Mucosa of rectum (tissue), 2 donors: ENCODE measurements at regions not wholly inside any gene's neighbourhood (a gene's known extent, or its start where the extent isn't known, plus 50 kb on each side); places are given as distances from the start of the nearest gene placed in this dataset.

Experiments used
- H3K27ac ChIP-seq, 2 donors: one replicate each; pipeline ENCODE4 v1.7.0; 2013; ENCODE audit warnings: inconsistent platforms in 2 of 2, low read depth in 2 of 2, low read length in 2 of 2
- H3K27me3 ChIP-seq, 2 donors: one replicate each; pipeline ENCODE4 v1.7.0; 2013; ENCODE audit warnings: low read length in 2 of 2; ENCODE audit not compliant: control insufficient read depth in 2 of 2, insufficient read depth in 2 of 2
- H3K36me3 ChIP-seq, 2 donors: one replicate each; pipeline ENCODE4 v1.7.0; 2013; ENCODE audit warnings: low read length in 2 of 2; ENCODE audit not compliant: control insufficient read depth in 2 of 2, insufficient read depth in 2 of 2
- H3K4me1 ChIP-seq, 2 donors: one replicate each; pipeline ENCODE4 v1.7.0; 2013; ENCODE audit warnings: low read length in 2 of 2, mild to moderate bottlenecking in 1 of 2; ENCODE audit not compliant: control insufficient read depth in 2 of 2, insufficient read depth in 2 of 2
- H3K4me3 ChIP-seq, 2 donors: one replicate each; pipeline ENCODE4 v1.7.0; 2013; ENCODE audit warnings: low read length in 2 of 2
- H3K9ac ChIP-seq, 2 donors: one replicate each; pipeline ENCODE4 v1.7.0; 2013; ENCODE audit warnings: low read length in 2 of 2, low read depth in 1 of 2, mild to moderate bottlenecking in 1 of 2
- H3K9me3 ChIP-seq, 2 donors: one replicate each; pipeline ENCODE4 v1.7.0; 2013; ENCODE audit warnings: low read length in 2 of 2; ENCODE audit not compliant: control insufficient read depth in 2 of 2
- donor health status: healthy.
- donor health status: Normal muscosa, but diverticular disease.

- H3K9ac ChIP-seq: no peak overlapping the region
- H3K27me3 ChIP-seq: no peaks in the 10 kb centered on the region
- H3K4me3 ChIP-seq: no peak overlapping the region
- H3K36me3 ChIP-seq: no peaks in the 10 kb centered on the region
- no peaks in the 10 kb centered on the region for H3K9me3 ChIP-seq
- H3K4me1 ChIP-seq: no peaks in the 10 kb centered on the region
- no peak overlapping the region for H3K27ac ChIP-seq
These were observed 355.3 kb downstream of the TOX3 start for GRCh38 chr16:52191531-52192134.

- Histone ChIP-seq H3K4me1 (no peaks in the 10 kb centered on the region), H3K27me3 (no peaks in the 10 kb centered on the region), H3K9me3 (no peaks in the 10 kb centered on the region), H3K4me3 (no peak overlapping the region), H3K36me3 (no peaks in the 10 kb centered on the region), H3K27ac (no peak overlapping the region), H3K9ac (no peak overlapping the region)
These were observed 362.6 kb downstream of the TOX3 start for GRCh38 chr16:52184336-52184735.

- Histone ChIP-seq H3K27me3 (no peaks in the 10 kb centered on the region), H3K4me3 (no peak overlapping the region), H3K9me3 (no peaks in the 10 kb centered on the region), H3K9ac (no peak overlapping the region), H3K4me1 (no peaks in the 10 kb centered on the region), H3K27ac (no peak overlapping the region), H3K36me3 (no peaks in the 10 kb centered on the region)
These were observed 364.1 kb downstream of the TOX3 start for GRCh38 chr16:52182840-52183239.

DNA sequence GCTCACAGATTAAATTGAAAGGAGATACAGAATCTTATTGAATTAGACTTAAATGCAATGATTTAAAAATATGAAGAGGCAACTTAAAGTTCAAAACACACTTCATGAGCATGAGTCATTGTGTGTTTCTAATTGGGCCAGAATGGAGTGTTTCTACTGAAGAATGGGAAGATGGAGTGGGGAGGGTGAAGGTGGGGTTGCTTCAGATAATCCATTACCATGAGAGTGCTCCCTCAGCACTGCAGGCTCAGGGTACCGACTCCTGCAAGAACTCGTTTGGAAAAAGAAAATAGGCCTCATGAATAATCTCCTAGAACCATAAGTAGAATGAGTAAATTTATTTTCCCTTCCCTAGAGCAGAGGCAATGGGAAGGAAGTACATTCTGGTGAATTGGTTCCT lies 372.8 kb downstream of the TOX3 start:
- H3K4me3 ChIP-seq: no peak overlapping the region
- no peaks in the 10 kb centered on the region for H3K36me3 ChIP-seq
- no peak overlapping the region for H3K9ac ChIP-seq
- no peak overlapping the region for H3K27ac ChIP-seq
- no peaks in the 10 kb centered on the region for H3K4me1 ChIP-seq
- no peaks in the 10 kb centered on the region for H3K9me3 ChIP-seq
- H3K27me3 ChIP-seq: no peaks in the 10 kb centered on the region

DNA sequence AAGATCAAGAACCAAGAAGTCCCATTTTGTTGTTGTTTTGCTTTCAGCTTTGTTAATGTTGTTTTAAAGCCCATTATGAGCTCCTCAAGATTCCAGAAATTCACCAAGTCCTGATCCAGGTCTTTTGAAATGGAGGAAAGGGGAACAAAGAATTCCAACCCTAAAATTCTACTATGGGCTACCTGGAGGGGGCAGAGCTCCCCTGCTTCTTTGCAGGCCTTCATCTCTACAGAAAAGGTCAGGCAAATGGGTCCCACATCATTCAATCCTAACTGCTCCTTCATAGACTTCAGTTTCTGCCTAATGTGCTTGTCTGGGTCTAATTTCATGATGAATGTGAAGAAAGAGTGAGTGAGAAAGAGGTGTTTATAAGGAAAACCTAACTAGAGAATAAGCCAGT lies 375.5 kb downstream of the TOX3 start:
- no peak overlapping the region for H3K4me3 ChIP-seq
- no peak overlapping the region for H3K27ac ChIP-seq
- no peaks in the 10 kb centered on the region for H3K36me3 ChIP-seq
- H3K9me3 ChIP-seq: no peaks in the 10 kb centered on the region
- no peaks in the 10 kb centered on the region for H3K4me1 ChIP-seq
- H3K9ac ChIP-seq: no peak overlapping the region
- H3K27me3 ChIP-seq: no peaks in the 10 kb centered on the region

DNA sequence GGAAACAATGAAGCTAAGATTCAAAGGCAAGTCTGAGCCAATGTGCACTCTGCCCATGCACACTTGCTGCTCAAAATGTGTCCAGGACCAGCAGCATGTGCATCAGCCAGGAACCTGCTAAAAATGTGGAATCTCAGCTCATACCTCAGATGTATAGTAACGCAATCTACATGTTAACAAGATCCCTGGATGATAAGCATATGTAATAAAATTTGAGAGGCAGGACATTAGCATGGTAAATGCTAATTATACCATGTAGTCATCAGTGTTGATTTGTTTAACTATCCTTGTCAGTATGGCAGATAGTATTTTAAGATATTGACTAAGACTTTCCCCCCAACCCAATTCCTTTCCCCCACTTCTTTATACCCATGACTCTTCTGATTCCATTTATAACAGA lies 379.6 kb downstream of the TOX3 start:
- Histone ChIP-seq H3K4me1 (no peaks in the 10 kb centered on the region), H3K9me3 (no peaks in the 10 kb centered on the region), H3K27me3 (no peaks in the 10 kb centered on the region), H3K9ac (no peak overlapping the region), H3K27ac (no peak overlapping the region), H3K4me3 (no peak overlapping the region), H3K36me3 (no peaks in the 10 kb centered on the region)

- H3K9ac ChIP-seq: no peak overlapping the region
- H3K27me3 ChIP-seq: no peaks in the 10 kb centered on the region
- no peaks in the 10 kb centered on the region for H3K36me3 ChIP-seq
- no peaks in the 10 kb centered on the region for H3K9me3 ChIP-seq
- H3K4me3 ChIP-seq: no peak overlapping the region
- no peak overlapping the region for H3K27ac ChIP-seq
- H3K4me1 ChIP-seq: no peaks in the 10 kb centered on the region
These were observed 381.0 kb downstream of the TOX3 start for GRCh38 chr16:52165961-52166360.

DNA sequence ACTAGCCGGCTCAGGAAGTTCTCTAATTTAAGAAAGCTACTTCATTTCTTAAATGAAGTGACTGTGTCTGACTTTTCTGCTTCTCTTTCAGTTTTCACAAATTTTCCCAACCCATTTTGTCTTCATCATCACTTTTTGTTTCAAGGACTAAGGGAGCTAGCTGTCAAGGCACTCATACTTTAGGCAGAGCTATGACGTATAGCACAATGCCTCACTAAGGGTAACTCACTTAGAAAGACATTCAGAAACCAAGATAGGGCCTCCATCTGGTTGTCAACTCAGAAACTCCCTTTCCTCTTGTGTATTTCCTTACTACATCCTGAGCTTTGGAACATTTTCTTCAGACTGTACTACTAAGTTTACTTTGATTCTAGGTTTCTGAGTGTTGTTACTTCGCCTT lies 397.9 kb downstream of the TOX3 start:
- Histone ChIP-seq H3K9me3 (no peaks in the 10 kb centered on the region), H3K4me1 (no peaks in the 10 kb centered on the region), H3K27ac (no peak overlapping the region), H3K4me3 (no peak overlapping the region), H3K36me3 (no peaks in the 10 kb centered on the region), H3K9ac (no peak overlapping the region), H3K27me3 (no peaks in the 10 kb centered on the region)

- no peak overlapping the region for H3K27ac ChIP-seq
- H3K9ac ChIP-seq: no peak overlapping the region
- peaks cover 0 to 3% of the 10 kb centered on the region in 2 donors for H3K27me3 ChIP-seq
- no peaks in the 10 kb centered on the region for H3K36me3 ChIP-seq
- H3K4me1 ChIP-seq: no peaks in the 10 kb centered on the region
- H3K9me3 ChIP-seq: no peaks in the 10 kb centered on the region
- no peak overlapping the region for H3K4me3 ChIP-seq
These were observed 405.1 kb downstream of the TOX3 start for GRCh38 chr16:52141871-52142270.

DNA sequence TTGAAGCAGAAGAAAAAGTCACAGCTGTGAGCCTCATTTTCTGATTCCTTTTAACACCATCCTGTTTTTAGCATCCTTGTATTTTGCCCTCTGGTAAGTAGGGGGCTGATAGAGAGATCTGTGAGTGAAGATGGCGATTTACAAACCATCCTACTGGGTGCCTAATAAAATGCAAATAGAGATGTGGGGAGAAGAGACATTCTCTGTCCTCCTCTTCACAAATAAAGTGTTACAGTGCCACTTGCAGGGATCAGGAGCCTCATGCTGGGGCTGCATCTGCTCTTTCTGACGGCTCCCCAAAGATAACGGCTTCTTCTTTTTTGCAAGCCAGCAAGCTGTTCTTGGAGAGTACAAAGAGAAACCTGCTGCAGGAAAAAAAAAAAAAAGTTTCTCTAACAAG lies 418.6 kb downstream of the TOX3 start:
- Histone ChIP-seq H3K9me3 (no peaks in the 10 kb centered on the region), H3K9ac (no peak overlapping the region), H3K27ac (no peak overlapping the region), H3K4me3 (no peak overlapping the region), H3K27me3 (no peaks in the 10 kb centered on the region), H3K4me1 (no peaks in the 10 kb centered on the region), H3K36me3 (no peaks in the 10 kb centered on the region)

- no peak overlapping the region for H3K27ac ChIP-seq
These were observed 423.1 kb downstream of the TOX3 start for GRCh38 chr16:52123842-52124241.

More at GRCh38 chr16:52123842-52124241, 423.1 kb downstream of the TOX3 start:
- no peaks in the 10 kb centered on the region for H3K4me1 ChIP-seq
- H3K9ac ChIP-seq: no peak overlapping the region
- no peaks in the 10 kb centered on the region for H3K9me3 ChIP-seq
- H3K27me3 ChIP-seq: no peaks in the 10 kb centered on the region
- no peak overlapping the region for H3K4me3 ChIP-seq
- H3K36me3 ChIP-seq: no peaks in the 10 kb centered on the region
